ENCODE measurements at regions not wholly inside any gene's neighbourhood (a gene's known extent, or its start where the extent isn't known, plus 50 kb on each side); places are given as distances from the start of the nearest gene placed in this dataset.
"Not testable (repeated sequence)": the region's sequence is repeated elsewhere in the genome, so short reads cannot be mapped to it uniquely, and the experiment has no call there.

DNA sequence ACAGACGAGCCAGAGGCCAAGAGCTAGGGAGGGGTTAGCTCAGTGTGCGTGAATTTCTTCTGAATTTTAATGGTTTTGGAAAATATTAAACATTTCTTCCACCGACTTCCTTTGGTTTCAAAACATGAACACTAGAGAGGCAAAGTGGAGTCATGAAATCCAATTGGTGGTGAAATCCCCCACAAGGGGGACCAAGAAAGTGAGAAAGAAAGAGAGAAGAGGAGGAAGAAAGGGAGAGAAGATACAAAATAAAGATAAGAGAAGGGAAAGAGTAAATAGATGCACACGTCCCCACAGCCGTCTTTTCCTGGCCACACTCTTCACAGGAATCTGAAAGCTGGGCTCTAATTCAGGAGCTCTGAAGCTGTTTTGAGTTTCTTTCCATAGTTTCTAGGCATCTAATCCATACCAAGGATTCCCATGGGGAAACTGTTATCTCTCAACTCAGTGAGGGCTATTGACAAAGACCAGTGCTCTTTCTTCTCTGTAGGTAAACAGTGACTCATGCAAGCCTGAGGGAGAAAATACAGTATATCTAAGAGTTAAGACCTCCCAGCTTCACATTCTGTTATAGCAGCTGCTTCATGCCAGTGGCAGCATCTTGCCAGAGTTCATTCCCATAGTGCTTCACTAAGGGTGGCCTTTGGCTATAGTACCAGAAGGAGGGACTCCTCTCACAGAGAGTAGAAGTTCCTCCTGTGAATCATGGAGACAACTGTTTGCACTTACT is 115.8 kb upstream of the LIFR start:
- ATAC-seq (no peak), DNase-seq (no peak)
- intact Hi-C loops (cut with micrococcal nuclease): no loop called here

- no peak for DNase-seq
- intact Hi-C loops (cut with micrococcal nuclease): no loop called here
- ATAC-seq: peak; percentile 33
Observed at GRCh38 chr5:38673671-38674071, 117.2 kb upstream of the LIFR start.

GRCh38 chr5:38675443-38675842 is 119.0 kb upstream of the LIFR start:
- ATAC-seq: no peak
- DNase-seq: no peak
- intact Hi-C loops (cut with micrococcal nuclease): no loop called here

DNA sequence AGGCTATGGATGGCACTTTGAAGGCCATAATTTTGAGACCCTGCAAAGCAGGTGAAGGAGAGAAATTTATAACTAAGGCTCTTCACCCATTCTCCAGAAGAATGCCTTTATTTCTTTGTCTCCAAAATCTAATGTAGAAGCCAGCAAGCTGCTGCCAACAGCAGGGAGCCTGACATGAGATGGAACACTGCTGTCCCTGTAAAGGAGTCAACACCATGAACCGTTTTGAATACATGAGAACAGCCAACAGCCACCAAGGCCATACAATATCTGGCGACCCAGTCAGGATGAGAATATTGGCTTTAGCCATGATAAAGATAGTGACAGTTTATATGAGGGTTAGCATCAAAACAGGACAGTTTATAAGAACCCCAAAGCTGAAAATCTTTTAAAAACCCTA is 121.2 kb upstream of the LIFR start:
- intact Hi-C loops (cut with micrococcal nuclease): no loop called here
- no peak for ATAC-seq
- no peak for DNase-seq

GRCh38 chr5:38678076-38678475 is 121.6 kb upstream of the LIFR start:
- intact Hi-C loops (cut with micrococcal nuclease): no loop called here
- DNase-seq: no peak
- no peak for ATAC-seq

DNA sequence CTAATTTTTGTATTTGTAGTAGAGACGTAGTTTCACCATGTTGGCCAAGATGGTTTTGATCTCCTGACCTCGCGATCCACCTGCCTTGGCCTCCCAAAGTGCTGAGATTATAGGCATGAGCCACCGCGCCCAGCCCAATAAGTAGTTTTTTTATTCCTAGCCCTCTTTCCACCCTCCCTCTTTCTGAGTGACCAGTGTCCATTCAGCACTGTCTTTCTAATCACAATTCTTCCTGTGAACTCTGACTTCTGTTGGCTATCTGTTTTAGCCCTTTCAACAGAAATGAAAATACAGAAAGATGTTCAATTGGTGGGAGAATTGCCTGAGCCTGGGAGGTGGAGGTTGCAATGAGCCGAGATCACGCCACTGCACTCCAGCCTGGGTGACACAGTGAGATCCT is 122.3 kb upstream of the LIFR start:
- intact Hi-C loops (cut with micrococcal nuclease); DNase-seq; ATAC-seq: not testable (repeated sequence)

- DNase-seq: no peak
- intact Hi-C loops (cut with micrococcal nuclease): no loop called here
- ATAC-seq: peak; percentile 29
Observed at GRCh38 chr5:38680094-38680825, 123.8 kb upstream of the LIFR start.

DNA sequence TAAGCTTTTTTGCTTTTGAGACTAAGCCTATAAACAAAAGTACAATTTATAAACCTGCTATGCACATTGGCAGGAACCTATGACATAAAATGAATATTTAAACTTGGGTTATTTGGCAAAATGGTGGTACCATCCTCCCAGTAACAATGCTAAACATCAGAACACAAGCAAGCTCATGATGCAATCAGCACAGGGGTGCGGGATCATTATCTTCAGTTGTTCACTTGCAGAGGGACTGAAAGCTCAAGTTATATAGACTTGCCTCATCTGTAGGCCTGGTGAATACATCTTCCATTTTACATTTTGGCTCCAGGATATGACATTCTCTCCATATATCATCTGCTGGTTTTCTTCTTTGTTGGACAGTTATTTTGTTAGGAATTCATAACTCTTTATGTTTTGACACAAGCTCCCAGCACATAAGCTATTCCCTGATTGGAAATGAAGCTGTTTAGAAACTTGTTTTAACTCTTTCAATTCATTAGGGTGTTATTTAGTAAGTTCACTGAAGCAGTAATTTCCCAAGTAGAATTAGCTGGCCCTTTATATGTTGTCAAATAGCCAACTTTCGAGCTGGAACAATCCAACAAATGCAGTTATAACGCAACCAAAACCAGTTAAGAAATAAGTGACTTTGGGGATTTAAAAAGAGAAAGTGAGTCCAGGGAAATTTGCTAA is 124.7 kb upstream of the LIFR start:
- peak; percentile 63 for ATAC-seq
- intact Hi-C loops (cut with micrococcal nuclease): no loop called here

GRCh38 chr5:38681966-38682365 is 125.5 kb upstream of the LIFR start:
- intact Hi-C loops (cut with micrococcal nuclease): no loop called here
- DNase-seq (no peak), ATAC-seq (peak; percentile 17)

More for the DNA sequence above, 124.7 kb upstream of the LIFR start:
- DNase-seq: no peak

- intact Hi-C loops (cut with micrococcal nuclease): no loop called here
- ATAC-seq (no peak), DNase-seq (no peak)
Observed at GRCh38 chr5:38686658-38687057, 130.2 kb upstream of the LIFR start.

GRCh38 chr5:38692346-38692745 is 135.9 kb upstream of the LIFR start:
- intact Hi-C loops (cut with micrococcal nuclease): no loop called here
- ATAC-seq: no peak
- DNase-seq: no peak

DNA sequence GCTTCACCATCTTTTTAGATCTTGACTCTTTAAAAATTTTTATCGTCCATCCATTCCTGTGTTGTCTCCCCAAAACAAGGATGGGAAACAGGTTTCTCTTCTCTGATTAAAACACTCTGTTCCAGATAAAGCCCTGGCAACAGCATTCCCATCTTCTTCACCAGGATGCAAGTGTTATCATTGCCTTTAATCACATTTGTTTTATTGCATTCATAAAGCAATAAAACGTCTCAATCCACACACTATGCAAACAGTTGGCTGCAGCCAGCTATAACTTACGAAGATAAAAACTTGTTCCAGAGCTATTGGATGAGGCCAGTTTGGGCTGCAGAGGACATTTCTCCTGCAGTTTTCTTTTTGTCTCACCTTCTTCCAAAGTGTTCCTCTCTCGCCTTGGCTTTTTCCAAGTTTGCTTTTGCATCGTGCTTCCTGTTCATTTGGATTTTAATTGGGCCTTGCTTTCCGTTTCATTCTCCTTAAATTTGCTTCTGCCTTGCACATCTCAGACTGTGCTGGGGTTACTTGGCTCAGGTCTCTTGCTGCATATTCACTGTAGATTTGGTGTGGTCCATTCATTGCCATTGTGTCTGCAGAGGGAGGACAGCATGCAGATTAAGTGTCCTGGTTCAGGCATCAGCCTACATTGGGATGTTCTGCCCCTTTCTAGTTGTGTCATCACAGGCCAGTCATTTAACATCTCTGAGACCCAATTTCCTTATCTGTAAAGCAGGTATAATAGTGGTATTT is 136.5 kb upstream of the LIFR start:
- DNase-seq: no peak
- ATAC-seq: no peak
- intact Hi-C loops (cut with micrococcal nuclease): no loop called here

- intact Hi-C loops (cut with micrococcal nuclease): no loop called here
- ATAC-seq (no peak), DNase-seq (no peak)
Observed at GRCh38 chr5:38695021-38695958, 138.8 kb upstream of the LIFR start.

DNA sequence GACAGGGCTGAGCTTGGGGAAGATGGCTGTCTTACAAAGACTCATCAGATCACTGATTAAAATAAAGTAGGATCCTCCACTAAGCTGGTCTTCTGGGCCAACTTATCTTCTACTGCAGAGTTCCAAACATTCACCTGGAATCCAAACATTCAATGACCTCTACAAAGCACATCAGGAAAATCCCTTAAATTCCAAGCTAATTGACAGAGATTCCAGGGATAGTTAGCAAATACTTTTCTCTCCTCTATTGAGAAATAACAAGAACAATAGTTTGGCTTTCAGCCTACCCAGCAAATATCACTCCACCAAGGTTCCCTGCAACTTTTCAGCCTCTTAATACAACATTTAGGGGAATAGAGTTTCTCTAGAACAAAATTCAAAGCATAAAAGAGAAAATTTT is 140.6 kb upstream of the LIFR start:
- intact Hi-C loops (cut with micrococcal nuclease): no loop called here
- DNase-seq (no peak), ATAC-seq (no peak)

GRCh38 chr5:38705529-38705928 is 140.3 kb upstream of the OSMR start:
- intact Hi-C loops (cut with micrococcal nuclease); DNase-seq; ATAC-seq: not testable (repeated sequence)

DNA sequence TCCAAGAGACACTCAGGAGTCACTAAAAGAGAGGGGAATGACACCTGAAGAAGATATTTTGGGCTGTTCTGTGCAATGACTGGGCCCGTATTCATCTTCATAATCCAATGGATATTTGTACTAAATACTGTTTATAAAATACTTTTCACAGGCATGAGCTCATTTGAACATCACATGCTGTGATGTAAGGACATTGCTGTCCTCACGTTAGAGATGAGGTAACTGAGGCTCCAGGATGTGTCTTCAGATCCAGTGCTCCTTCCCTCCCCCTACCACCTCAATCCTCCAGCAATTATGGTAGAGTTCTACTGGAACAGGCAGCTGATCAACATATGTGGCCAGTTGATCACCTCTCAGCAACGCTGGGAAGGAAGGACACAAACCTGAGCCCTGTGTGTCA is 139.4 kb upstream of the OSMR start:
- ATAC-seq (no peak), DNase-seq (no peak)
- intact Hi-C loops (cut with micrococcal nuclease): no loop called here

- intact Hi-C loops (cut with micrococcal nuclease): no loop called here
- ATAC-seq (peak; percentile 68), DNase-seq (no peak)
Observed at GRCh38 chr5:38707352-38708210, 138.2 kb upstream of the OSMR start.

All from left ventricle myocardium superior (tissue), 1 donor.